ENCODE measurements at regions not wholly inside any gene's neighbourhood (a gene's known extent, or its start where the extent isn't known, plus 50 kb on each side); places are given as distances from the start of the nearest gene placed in this dataset.

DNA sequence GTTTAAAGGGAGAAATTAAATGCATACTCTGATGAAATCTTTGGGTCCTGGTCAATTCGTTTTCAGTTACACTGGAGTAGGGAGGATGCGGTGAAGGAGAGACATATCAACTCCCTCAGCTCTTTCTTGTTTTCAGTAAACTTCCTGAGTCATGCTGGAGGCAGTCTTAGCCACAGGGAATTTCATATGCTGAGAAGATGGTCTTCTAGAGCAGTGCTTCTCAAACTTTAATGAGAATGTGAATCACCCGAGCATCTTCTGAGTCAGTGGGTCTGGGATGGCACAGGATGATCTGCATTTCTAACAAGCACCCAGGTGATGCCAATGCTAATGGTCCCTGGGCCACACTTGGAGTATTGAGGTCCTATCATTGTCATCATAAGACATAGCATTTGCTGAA lies 214.5 kb downstream of the KIT start:
- H3K9ac ChIP-seq (ENCODE audit: extremely low read depth, insufficient read length, low read length) = no peak overlapping the region
- Mint-ChIP-seq H3K4me3 (no peak overlapping the region), H3K4me1 (peaks cover 0 to 2% of the 10 kb centered on the region in 2 experiments; a peak in 1 of 4 replicates), H3K36me3 (ENCODE audit: insufficient read depth in 1 of 3, low read depth in 3 of 3) (no peaks in the 10 kb centered on the region; a peak in 1 of 7 replicates), H3K27ac (peak overlapping the region in 1 of 3 experiments; percentile 34; a peak in 1 of 7 replicates), H3K27me3 (ENCODE audit: low read depth) (peaks cover 1% of the 10 kb centered on the region; the same call in 1 of the 2 replicates), H3K9me3 (no peaks in the 10 kb centered on the region; a peak in 1 of 5 replicates)
- TF ChIP-seq CTCF (conservative IDR thresholded peaks at IDR 0.05) = no peak
- H2AFZ ChIP-seq (ENCODE audit: low read length) = no peak overlapping the region
- no peaks in the 10 kb centered on the region for H3K23me2 ChIP-seq (ENCODE audit: insufficient read length, low read depth, low read length, poor library complexity, severe bottlenecking)
- no peak overlapping the region for H2AK5ac ChIP-seq (ENCODE audit: insufficient read length, low read length)
- H4K5ac ChIP-seq (ENCODE audit: insufficient read length, low read depth, low read length) = no peak overlapping the region
- H3K79me1 ChIP-seq (ENCODE audit: insufficient read depth, low read depth, low read length, poor library complexity, severe bottlenecking) = no peaks in the 10 kb centered on the region
- H3K4ac ChIP-seq (ENCODE audit: low read depth, low read length) = no peak overlapping the region
- H4K20me1 ChIP-seq (ENCODE audit: control insufficient read depth, insufficient read depth, insufficient read length) = no peaks in the 10 kb centered on the region
- no peak overlapping the region for H2BK5ac ChIP-seq (ENCODE audit: insufficient read length, low read length)
- no peaks in the 10 kb centered on the region for H3K9me3 ChIP-seq (ENCODE audit: control insufficient read depth, low read depth, low read length)
- no peak overlapping the region for H2BK20ac ChIP-seq (ENCODE audit: low read depth, low read length, poor library complexity, severe bottlenecking)
- H2BK12ac ChIP-seq (ENCODE audit: insufficient read length, low read depth, low read length) = no peak overlapping the region
- no peak overlapping the region for H4K91ac ChIP-seq (ENCODE audit: insufficient read length, low read depth, low read length)
- no peak overlapping the region for H4K8ac ChIP-seq (replicated peaks; ENCODE audit: insufficient read length, low read depth, low read length)
- no peak for DNase-seq
- no peak overlapping the region for H3K23ac ChIP-seq (ENCODE audit: insufficient read length, low read depth, low read length)
- no peaks in the 10 kb centered on the region for H3K27me3 ChIP-seq (ENCODE audit: insufficient read depth, low read length)
- no CpG with 5 or more reads among the region's 3 CpGs for WGBS (ENCODE audit: extremely low coverage, insufficient read length, low lambda C conversion rate)
- H3K56ac ChIP-seq (ENCODE audit: insufficient read length, low read depth, low read length) = no peak overlapping the region
- H3T11ph ChIP-seq (ENCODE audit: low read length) = no peak overlapping the region
- no peak overlapping the region for H2BK120ac ChIP-seq (ENCODE audit: low read depth, low read length, poor library complexity, severe bottlenecking)
- H3K79me2 ChIP-seq (ENCODE audit: insufficient read depth, low read length) = no peaks in the 10 kb centered on the region
- no peaks in the 10 kb centered on the region for H3K4me1 ChIP-seq (ENCODE audit: insufficient read depth, low read length)
- no peak overlapping the region for H3K18ac ChIP-seq (ENCODE audit: insufficient read length, low read depth, low read length)
- no peak overlapping the region for H3K27ac ChIP-seq (ENCODE audit: insufficient read length, low read depth, low read length)
- H3K4me2 ChIP-seq (ENCODE audit: insufficient read depth, insufficient read length, low read length) = no peak overlapping the region
- no peak overlapping the region for H2BK15ac ChIP-seq (ENCODE audit: low read depth, low read length)
- H3K14ac ChIP-seq (ENCODE audit: insufficient read depth, low read length) = no peak overlapping the region
